ENCODE measurements at regions not wholly inside any gene's neighbourhood (a gene's known extent, or its start where the extent isn't known, plus 50 kb on each side); places are given as distances from the start of the nearest gene placed in this dataset.
"Not testable (repeated sequence)": the region's sequence is repeated elsewhere in the genome, so short reads cannot be mapped to it uniquely, and the experiment has no call there.

DNA sequence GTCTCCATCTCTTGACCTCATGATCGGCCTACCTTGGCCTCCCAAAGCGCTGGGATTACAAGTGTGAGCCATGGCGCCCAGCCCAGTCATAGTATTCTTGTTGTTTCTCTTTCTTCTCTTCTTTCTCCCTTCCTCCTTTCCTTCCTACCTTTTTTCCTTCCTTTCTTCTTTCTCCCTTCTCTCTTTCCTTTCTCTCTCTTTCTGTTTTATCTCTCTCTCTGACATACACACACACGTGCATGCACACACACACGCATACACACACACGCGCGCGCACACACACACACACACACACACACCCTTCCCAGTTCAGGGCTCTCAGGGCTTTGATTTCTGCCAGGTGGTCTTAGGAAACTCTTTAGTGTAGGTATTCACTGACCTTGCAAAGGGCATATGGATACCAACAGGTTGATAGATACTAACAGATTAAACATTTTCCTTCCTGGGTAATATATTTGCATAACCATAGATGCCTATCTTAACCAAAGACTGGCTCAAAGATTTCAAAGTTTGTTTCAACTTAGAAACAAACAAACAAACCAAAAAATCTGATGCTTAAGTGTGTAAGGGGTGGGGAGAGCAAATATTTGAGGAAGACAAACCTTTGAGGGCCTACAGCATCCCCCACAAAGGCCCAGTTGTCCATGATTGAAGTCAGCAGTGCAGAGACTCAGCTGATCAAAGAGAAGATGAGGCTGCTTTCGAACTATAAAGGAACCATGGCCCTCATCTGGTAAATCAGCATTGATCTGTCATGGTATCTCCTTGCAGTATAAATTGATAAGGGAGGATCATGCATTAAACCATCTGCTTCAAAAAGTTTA, 288.2 kb upstream of the SEMA6A start:
- Histone ChIP-seq H3K4me1 (ENCODE audit: control insufficient read depth in 1 of 2, low read depth in 2 of 2) (no peaks in the 10 kb centered on the region), H3K4me3 (no peak overlapping the region), H3K9me3 (no peaks in the 10 kb centered on the region), H3K36me3 (no peaks in the 10 kb centered on the region), H3K27ac (no peak overlapping the region), H3K27me3 (replicated peaks; ENCODE audit: insufficient read depth) (no peaks in the 10 kb centered on the region)
- DNase-seq (ENCODE audit: low spot score), result no peak
- no peak for ATAC-seq (ENCODE audit: insufficient number of reproducible peaks, low FRiP score, low read depth)
- TF ChIP-seq, protein P1, sequence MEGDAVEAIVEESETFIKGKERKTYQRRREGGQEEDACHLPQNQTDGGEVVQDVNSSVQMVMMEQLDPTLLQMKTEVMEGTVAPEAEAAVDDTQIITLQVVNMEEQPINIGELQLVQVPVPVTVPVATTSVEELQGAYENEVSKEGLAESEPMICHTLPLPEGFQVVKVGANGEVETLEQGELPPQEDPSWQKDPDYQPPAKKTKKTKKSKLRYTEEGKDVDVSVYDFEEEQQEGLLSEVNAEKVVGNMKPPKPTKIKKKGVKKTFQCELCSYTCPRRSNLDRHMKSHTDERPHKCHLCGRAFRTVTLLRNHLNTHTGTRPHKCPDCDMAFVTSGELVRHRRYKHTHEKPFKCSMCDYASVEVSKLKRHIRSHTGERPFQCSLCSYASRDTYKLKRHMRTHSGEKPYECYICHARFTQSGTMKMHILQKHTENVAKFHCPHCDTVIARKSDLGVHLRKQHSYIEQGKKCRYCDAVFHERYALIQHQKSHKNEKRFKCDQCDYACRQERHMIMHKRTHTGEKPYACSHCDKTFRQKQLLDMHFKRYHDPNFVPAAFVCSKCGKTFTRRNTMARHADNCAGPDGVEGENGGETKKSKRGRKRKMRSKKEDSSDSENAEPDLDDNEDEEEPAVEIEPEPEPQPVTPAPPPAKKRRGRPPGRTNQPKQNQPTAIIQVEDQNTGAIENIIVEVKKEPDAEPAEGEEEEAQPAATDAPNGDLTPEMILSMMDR (IDR thresholded peaks at IDR 0.05), result no peak

- H3K4me3 ChIP-seq, result no peak overlapping the region
- TF ChIP-seq, protein P1 (IDR thresholded peaks at IDR 0.05), result no peak
- no peak for DNase-seq (ENCODE audit: low spot score)
- no peaks in the 10 kb centered on the region for H3K27me3 ChIP-seq (replicated peaks; ENCODE audit: insufficient read depth)
- H3K27ac ChIP-seq, result no peak overlapping the region
- H3K9me3 ChIP-seq, result no peaks in the 10 kb centered on the region
- H3K4me1 ChIP-seq (ENCODE audit: control insufficient read depth in 1 of 2, low read depth in 2 of 2), result no peaks in the 10 kb centered on the region
- ATAC-seq (ENCODE audit: insufficient number of reproducible peaks, low FRiP score, low read depth), result no peak
- no peaks in the 10 kb centered on the region for H3K36me3 ChIP-seq
Observed at GRCh38 chr5:116861666-116862065, 287.0 kb upstream of the SEMA6A start.

GRCh38 chr5:116861097-116861496, 286.5 kb upstream of the SEMA6A start:
- Histone ChIP-seq H3K27ac (no peak overlapping the region), H3K27me3 (replicated peaks; ENCODE audit: insufficient read depth) (no peaks in the 10 kb centered on the region), H3K9me3 (no peaks in the 10 kb centered on the region), H3K4me1 (ENCODE audit: control insufficient read depth in 1 of 2, low read depth in 2 of 2) (no peaks in the 10 kb centered on the region), H3K36me3 (no peaks in the 10 kb centered on the region), H3K4me3 (no peak overlapping the region)
- TF ChIP-seq, protein P1 (IDR thresholded peaks at IDR 0.05), result no peak
- ATAC-seq (ENCODE audit: insufficient number of reproducible peaks, low FRiP score, low read depth), result no peak
- DNase-seq (ENCODE audit: low spot score), result no peak

GRCh38 chr5:116859666-116860320, 285.2 kb upstream of the SEMA6A start:
- DNase-seq (ENCODE audit: low spot score) (no peak), ATAC-seq (ENCODE audit: insufficient number of reproducible peaks, low FRiP score, low read depth) (no peak)
- Histone ChIP-seq H3K27me3 (replicated peaks; ENCODE audit: insufficient read depth) (no peaks in the 10 kb centered on the region), H3K4me3 (no peak overlapping the region), H3K27ac (no peak overlapping the region), H3K4me1 (ENCODE audit: control insufficient read depth in 1 of 2, low read depth in 2 of 2) (no peaks in the 10 kb centered on the region), H3K36me3 (no peaks in the 10 kb centered on the region), H3K9me3 (no peaks in the 10 kb centered on the region)
- TF ChIP-seq, protein P1 (IDR thresholded peaks at IDR 0.05), result no peak

DNA sequence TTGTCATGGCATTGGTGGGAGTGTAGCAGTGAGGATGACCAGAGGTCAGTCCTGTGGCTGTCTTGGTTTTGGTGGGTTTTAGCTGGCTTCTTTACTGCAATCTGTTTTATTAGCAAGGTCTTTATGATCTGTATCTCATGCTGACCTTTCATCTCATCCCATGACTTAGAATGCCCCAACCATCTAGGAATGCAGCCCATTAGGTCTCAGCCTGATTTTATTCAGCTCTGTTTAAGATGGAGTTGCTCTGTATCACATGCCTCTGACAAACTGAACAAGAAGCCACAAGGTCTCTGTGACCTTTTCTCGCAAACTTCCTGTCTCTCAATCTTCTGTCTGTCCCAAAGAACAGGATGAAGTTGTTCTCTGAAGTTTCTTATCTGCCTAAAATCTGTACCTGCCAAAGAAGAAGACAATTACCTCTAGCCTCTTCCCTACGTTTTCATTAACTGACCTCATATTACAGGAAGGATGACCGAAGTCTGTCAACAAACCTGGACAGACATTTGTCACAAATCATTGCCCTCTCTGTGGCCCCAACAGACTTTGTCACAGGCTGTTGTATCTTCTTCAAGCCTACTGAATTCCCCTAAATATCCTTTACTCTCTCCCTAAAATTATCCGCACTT, 284.2 kb upstream of the SEMA6A start:
- no peaks in the 10 kb centered on the region for H3K36me3 ChIP-seq
- no peaks in the 10 kb centered on the region for H3K9me3 ChIP-seq
- no peak overlapping the region for H3K4me3 ChIP-seq
- no peak overlapping the region for H3K27ac ChIP-seq
- H3K27me3 ChIP-seq (replicated peaks; ENCODE audit: insufficient read depth), result no peaks in the 10 kb centered on the region
- DNase-seq (ENCODE audit: low spot score) (no peak), ATAC-seq (ENCODE audit: insufficient number of reproducible peaks, low FRiP score, low read depth) (no peak)
- no peaks in the 10 kb centered on the region for H3K4me1 ChIP-seq (ENCODE audit: control insufficient read depth in 1 of 2, low read depth in 2 of 2)
- TF ChIP-seq, protein P1 (IDR thresholded peaks at IDR 0.05), result no peak

GRCh38 chr5:116858020-116858419, 283.4 kb upstream of the SEMA6A start:
- not testable (repeated sequence) for H3K36me3 ChIP-seq; H3K27ac ChIP-seq; ATAC-seq (ENCODE audit: insufficient number of reproducible peaks, low FRiP score, low read depth); H3K9me3 ChIP-seq; H3K27me3 ChIP-seq (replicated peaks; ENCODE audit: insufficient read depth); H3K4me1 ChIP-seq (ENCODE audit: control insufficient read depth in 1 of 2, low read depth in 2 of 2); DNase-seq (ENCODE audit: low spot score); H3K4me3 ChIP-seq

Data from thoracic aorta (tissue), 2 donors.